Neural crest cell (in vitro differentiated cells): ENCODE measurements at regions not wholly inside any gene's neighbourhood (a gene's known extent, or its start where the extent isn't known, plus 50 kb on each side); places are given as distances from the start of the nearest gene placed in this dataset.

Experiments
- DNase-seq: peaks from one replicate; pipeline ENCODE4 v3.0.0; 2021; ENCODE audit warnings: low read depth, mixed read lengths, low spot score
- H3K27ac Mint-ChIP-seq: one replicate; pipeline ENCODE4 v1.8.0; 2021; ENCODE audit warnings: mild to moderate bottlenecking, mixed read lengths; ENCODE audit not compliant: unreplicated experiment
- H3K27me3 Mint-ChIP-seq: 2 replicates; pipeline ENCODE4 v1.8.0; 2021; ENCODE audit warnings: low read depth, mild to moderate bottlenecking, mixed read lengths
- H3K36me3 Mint-ChIP-seq: 2 replicates; pipeline ENCODE4 v1.8.0; 2021; ENCODE audit warnings: low read depth, mild to moderate bottlenecking, mixed read lengths
- H3K4me1 Mint-ChIP-seq: 2 replicates; pipeline ENCODE4 v1.8.0; 2021; ENCODE audit warnings: mixed read lengths
- H3K4me3 Mint-ChIP-seq: one replicate; pipeline ENCODE4 v1.8.0; 2021; ENCODE audit warnings: mild to moderate bottlenecking, mixed read lengths
- H3K9me3 Mint-ChIP-seq: 2 replicates; pipeline ENCODE4 v1.8.0; 2021; ENCODE audit warnings: mixed read lengths
- TF ChIP-seq, protein P1 (sequence below): fragments of 200-600 bp; sonication (generic); conservative IDR thresholded peaks from 2 replicates; pipeline ENCODE4 v1.5.0; 2021; ENCODE audit warnings: antibody characterized with exemption, mild to moderate bottlenecking

DNA sequence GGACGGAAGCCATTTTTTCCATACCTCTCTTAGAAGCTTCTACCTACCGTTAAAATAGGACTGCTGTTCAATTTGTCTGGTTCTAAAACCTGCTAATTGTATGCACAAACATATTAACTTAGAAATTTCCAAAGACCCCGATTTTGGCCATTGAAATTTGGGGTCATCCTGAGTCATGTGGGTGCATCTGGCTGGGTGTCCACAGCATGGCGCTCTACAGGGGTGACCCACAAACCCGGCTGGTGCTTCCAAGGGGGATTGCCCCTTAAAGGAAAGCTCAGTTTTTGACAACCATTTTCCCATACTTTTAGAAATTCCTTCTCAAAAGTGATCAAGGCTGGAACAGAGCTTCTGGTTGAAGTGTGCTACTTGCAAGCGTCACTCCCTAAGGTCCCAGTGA lies 83.9 kb upstream of the EIF5 start:
- no peak for DNase-seq
- no peaks in the 10 kb centered on the region for H3K9me3 Mint-ChIP-seq
- peaks cover 2% of the 10 kb centered on the region for H3K27me3 Mint-ChIP-seq
- H3K36me3 Mint-ChIP-seq = no peaks in the 10 kb centered on the region
- TF ChIP-seq, protein P1, sequence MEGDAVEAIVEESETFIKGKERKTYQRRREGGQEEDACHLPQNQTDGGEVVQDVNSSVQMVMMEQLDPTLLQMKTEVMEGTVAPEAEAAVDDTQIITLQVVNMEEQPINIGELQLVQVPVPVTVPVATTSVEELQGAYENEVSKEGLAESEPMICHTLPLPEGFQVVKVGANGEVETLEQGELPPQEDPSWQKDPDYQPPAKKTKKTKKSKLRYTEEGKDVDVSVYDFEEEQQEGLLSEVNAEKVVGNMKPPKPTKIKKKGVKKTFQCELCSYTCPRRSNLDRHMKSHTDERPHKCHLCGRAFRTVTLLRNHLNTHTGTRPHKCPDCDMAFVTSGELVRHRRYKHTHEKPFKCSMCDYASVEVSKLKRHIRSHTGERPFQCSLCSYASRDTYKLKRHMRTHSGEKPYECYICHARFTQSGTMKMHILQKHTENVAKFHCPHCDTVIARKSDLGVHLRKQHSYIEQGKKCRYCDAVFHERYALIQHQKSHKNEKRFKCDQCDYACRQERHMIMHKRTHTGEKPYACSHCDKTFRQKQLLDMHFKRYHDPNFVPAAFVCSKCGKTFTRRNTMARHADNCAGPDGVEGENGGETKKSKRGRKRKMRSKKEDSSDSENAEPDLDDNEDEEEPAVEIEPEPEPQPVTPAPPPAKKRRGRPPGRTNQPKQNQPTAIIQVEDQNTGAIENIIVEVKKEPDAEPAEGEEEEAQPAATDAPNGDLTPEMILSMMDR = no peak
- H3K4me3 Mint-ChIP-seq = no peak overlapping the region
- H3K27ac Mint-ChIP-seq = no peak overlapping the region
- peaks cover 11% of the 10 kb centered on the region for H3K4me1 Mint-ChIP-seq

DNA sequence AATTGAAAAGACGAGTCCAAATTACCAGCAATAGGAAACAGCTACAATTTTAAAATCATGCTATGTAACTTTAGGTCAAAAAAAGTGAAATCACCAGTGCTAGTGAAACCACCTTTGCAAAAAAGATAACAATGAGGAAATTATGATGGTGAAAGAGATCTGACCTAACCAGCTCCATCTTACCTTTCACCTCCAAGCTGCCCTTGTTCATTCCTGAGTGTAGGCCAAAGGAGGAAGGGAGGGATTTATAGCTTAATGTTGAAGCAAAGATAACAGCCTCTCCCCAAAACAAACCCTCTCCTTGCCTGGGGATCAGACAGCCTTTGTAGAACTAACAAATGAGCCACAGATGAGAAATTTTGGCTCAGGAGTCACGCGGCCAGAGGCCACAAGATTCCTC lies 83.2 kb upstream of the EIF5 start:
- TF ChIP-seq, protein P1 = no peak
- no peaks in the 10 kb centered on the region for H3K36me3 Mint-ChIP-seq
- H3K4me1 Mint-ChIP-seq = peaks cover 6% of the 10 kb centered on the region
- H3K9me3 Mint-ChIP-seq = no peaks in the 10 kb centered on the region
- no peak for DNase-seq
- H3K27ac Mint-ChIP-seq = no peak overlapping the region
- H3K27me3 Mint-ChIP-seq = peaks cover 2% of the 10 kb centered on the region
- no peak overlapping the region for H3K4me3 Mint-ChIP-seq

DNA sequence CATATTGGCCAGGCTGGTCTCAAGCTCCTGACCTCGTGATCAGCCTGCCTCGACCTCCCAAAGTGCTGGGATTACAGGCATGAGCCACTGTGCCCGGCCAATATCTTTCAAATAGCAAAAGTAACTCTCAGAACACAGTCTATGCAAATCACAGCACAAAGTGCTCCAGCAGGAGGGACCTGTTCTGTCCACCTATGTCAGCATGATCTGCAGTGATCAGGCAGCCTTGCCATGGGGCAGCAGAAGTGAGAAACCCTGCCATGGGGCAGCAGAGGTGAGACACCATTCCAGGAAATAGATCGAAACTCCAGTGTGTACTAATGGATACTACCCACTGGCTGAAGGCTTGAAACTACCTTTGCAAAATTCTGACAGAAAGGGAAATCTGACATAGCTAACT lies 78.5 kb upstream of the EIF5 start:
- TF ChIP-seq, protein P1 = no peak
- Mint-ChIP-seq H3K4me3 (no peak overlapping the region), H3K36me3 (no peaks in the 10 kb centered on the region), H3K9me3 (no peaks in the 10 kb centered on the region), H3K4me1 (no peaks in the 10 kb centered on the region), H3K27me3 (peaks cover 5% of the 10 kb centered on the region), H3K27ac (no peak overlapping the region)
- no peak for DNase-seq

DNA sequence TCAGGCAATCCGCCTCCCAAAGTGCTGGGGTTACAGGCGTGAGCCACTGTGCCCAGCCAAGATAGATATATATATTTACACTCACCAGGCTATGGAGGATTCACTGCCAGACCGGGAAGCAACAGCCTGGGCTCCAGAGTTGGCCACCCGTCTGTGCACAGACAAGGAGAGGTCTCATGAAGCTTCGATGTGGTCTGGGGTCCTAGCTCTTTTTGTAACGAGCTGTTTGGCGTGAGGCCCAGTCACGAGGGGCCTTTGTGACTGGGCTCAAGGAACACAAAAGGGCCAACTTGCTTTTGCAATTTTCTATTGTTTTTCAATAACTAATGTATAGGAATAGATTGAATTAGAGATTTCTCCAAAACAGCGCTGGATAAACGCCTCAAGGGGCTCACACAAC lies 77.6 kb upstream of the EIF5 start:
- H3K36me3 Mint-ChIP-seq = no peaks in the 10 kb centered on the region
- H3K4me3 Mint-ChIP-seq = no peak overlapping the region
- TF ChIP-seq, protein P1 = no peak
- no peak for DNase-seq
- H3K27ac Mint-ChIP-seq = no peak overlapping the region
- H3K4me1 Mint-ChIP-seq = no peaks in the 10 kb centered on the region
- H3K9me3 Mint-ChIP-seq = no peaks in the 10 kb centered on the region
- H3K27me3 Mint-ChIP-seq = peaks cover 5% of the 10 kb centered on the region

DNA sequence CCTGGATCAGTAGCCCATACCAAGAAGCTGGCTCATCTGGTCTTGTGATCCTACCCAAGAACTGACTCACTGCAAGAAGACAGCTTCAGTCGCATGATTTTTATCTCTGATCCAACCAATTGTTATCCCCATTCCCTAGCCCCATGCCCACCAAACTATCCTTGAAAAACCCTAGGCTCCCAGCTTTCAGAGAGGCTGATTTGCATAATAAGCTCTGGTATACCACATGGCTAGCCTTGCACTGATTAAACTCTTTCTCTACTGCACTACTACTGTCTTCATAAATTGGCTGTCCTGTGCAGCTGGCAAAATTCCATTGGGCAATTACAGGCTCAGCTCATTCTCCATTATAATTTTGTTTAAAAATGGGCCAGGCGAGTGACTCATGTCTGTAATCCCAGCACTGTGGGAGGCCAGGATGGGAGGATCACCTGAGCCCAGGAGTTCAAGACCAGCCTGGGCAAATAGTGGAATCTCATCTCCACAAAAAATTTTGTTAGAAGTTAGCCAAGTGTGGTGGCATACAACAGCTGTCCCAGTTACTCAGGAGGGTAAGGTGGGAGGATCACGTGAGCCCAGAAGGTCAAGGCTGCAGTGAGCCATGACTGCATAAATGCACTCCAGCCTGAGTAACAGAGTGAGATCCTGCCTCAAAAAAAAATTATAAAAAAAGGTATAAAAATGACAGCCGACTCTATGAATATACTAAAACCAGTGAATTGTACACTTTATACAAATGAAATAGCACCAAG lies 76.7 kb upstream of the EIF5 start:
- no peak overlapping the region for H3K4me3 Mint-ChIP-seq
- no peaks in the 10 kb centered on the region for H3K9me3 Mint-ChIP-seq
- no peak for DNase-seq
- TF ChIP-seq, protein P1 = no peak
- H3K4me1 Mint-ChIP-seq = no peaks in the 10 kb centered on the region
- H3K27ac Mint-ChIP-seq = no peak overlapping the region
- peaks cover 8% of the 10 kb centered on the region for H3K27me3 Mint-ChIP-seq
- no peaks in the 10 kb centered on the region for H3K36me3 Mint-ChIP-seq
